KG1 (cell line): ENCODE measurements at regions not wholly inside any gene's neighbourhood (a gene's known extent, or its start where the extent isn't known, plus 50 kb on each side); places are given as distances from the start of the nearest gene placed in this dataset.

Source experiments
- DNase-seq: peaks from one replicate; lab custom pipeline; 2025; lab: John Stamatoyannopoulos, UW

- no peak for DNase-seq
These were observed 151.6 kb upstream of the SLC30A5 start for GRCh38 chr5:68942169-68942568.

- no peak for DNase-seq
These were observed 147.1 kb upstream of the SLC30A5 start for GRCh38 chr5:68946728-68947127.

GRCh38 chr5:68947986-68948385 lies 145.8 kb upstream of the SLC30A5 start:
- no peak for DNase-seq

- DNase-seq = no peak
These were observed 144.6 kb upstream of the SLC30A5 start for GRCh38 chr5:68949256-68949655.

GRCh38 chr5:68949711-68950110 lies 144.1 kb upstream of the SLC30A5 start:
- DNase-seq = no peak

GRCh38 chr5:68950125-68950524 lies 143.7 kb upstream of the SLC30A5 start:
- no peak for DNase-seq

GRCh38 chr5:68950930-68951329 lies 142.9 kb upstream of the SLC30A5 start:
- no peak for DNase-seq

GRCh38 chr5:68953231-68953874 lies 140.5 kb upstream of the SLC30A5 start:
- no peak for DNase-seq

- DNase-seq = no peak
These were observed 139.8 kb upstream of the SLC30A5 start for GRCh38 chr5:68953875-68954617.

- DNase-seq = no peak
These were observed 139.2 kb upstream of the SLC30A5 start for GRCh38 chr5:68954618-68954910.

GRCh38 chr5:68957591-68957990 lies 136.2 kb upstream of the SLC30A5 start:
- no peak for DNase-seq

GRCh38 chr5:68958428-68958827 lies 135.4 kb upstream of the SLC30A5 start:
- no peak for DNase-seq

- no peak for DNase-seq
These were observed 133.4 kb upstream of the SLC30A5 start for GRCh38 chr5:68960456-68960855.

- no peak for DNase-seq
These were observed 132.9 kb upstream of the SLC30A5 start for GRCh38 chr5:68960961-68961360.

GRCh38 chr5:68961762-68962161 lies 132.1 kb upstream of the SLC30A5 start:
- no peak for DNase-seq

- DNase-seq = no peak
These were observed 130.9 kb upstream of the SLC30A5 start for GRCh38 chr5:68962757-68963484.

- no peak for DNase-seq
These were observed 129.1 kb upstream of the SLC30A5 start for GRCh38 chr5:68964679-68965078.

GRCh38 chr5:68965926-68966325 lies 127.9 kb upstream of the SLC30A5 start:
- DNase-seq = no peak

GRCh38 chr5:68966596-68966995 lies 127.2 kb upstream of the SLC30A5 start:
- DNase-seq = no peak

- DNase-seq = no peak
These were observed 125.4 kb upstream of the SLC30A5 start for GRCh38 chr5:68968429-68968828.

GRCh38 chr5:68970617-68971016 lies 123.2 kb upstream of the SLC30A5 start:
- no peak for DNase-seq

GRCh38 chr5:68973696-68974095 lies 120.1 kb upstream of the SLC30A5 start:
- no peak for DNase-seq

GRCh38 chr5:68983043-68983442 lies 110.8 kb upstream of the SLC30A5 start:
- DNase-seq = no peak
